SJCRH30 (cell line): ENCODE measurements at regions not wholly inside any gene's neighbourhood (a gene's known extent, or its start where the extent isn't known, plus 50 kb on each side); places are given as distances from the start of the nearest gene placed in this dataset.
A peak's percentile ranks its signal among the peaks of the same experiment; 100 is the strongest.

ENCODE experiments used
- DNase-seq, 2 experiments: peaks; one replicate each; pipeline ENCODE4 v3.0.0-alpha.2; 2015 to 2020
- H3K27ac ChIP-seq: fragments of 250-450 bp; sonication (Bioruptor Pico); 2 replicates; pipeline ENCODE4 v1.5.1; 2020; ENCODE audit warnings: mild to moderate bottlenecking, moderate library complexity
- H3K27me3 ChIP-seq: fragments of 250-450 bp; sonication (Bioruptor Pico); 2 replicates; pipeline ENCODE4 v1.5.1; 2020; ENCODE audit warnings: mild to moderate bottlenecking, moderate library complexity
- H3K36me3 ChIP-seq: fragments of 250-450 bp; sonication (Bioruptor Pico); 2 replicates; pipeline ENCODE4 v1.5.1; 2020; ENCODE audit warnings: mild to moderate bottlenecking, moderate library complexity
- H3K4me1 ChIP-seq: fragments of 250-450 bp; sonication (Bioruptor Pico); 2 replicates; pipeline ENCODE4 v1.5.1; 2020; ENCODE audit warnings: mild to moderate bottlenecking, moderate library complexity
- H3K4me3 ChIP-seq: fragments of 250-450 bp; sonication (Bioruptor Pico); 2 replicates; pipeline ENCODE4 v1.5.1; 2020; ENCODE audit warnings: mild to moderate bottlenecking, moderate library complexity
- H3K9me3 ChIP-seq: fragments of 250-450 bp; sonication (Bioruptor Pico); replicated peaks from 2 replicates; pipeline ENCODE4 v1.5.1; 2020; ENCODE audit warnings: mild to moderate bottlenecking, moderate library complexity

DNA sequence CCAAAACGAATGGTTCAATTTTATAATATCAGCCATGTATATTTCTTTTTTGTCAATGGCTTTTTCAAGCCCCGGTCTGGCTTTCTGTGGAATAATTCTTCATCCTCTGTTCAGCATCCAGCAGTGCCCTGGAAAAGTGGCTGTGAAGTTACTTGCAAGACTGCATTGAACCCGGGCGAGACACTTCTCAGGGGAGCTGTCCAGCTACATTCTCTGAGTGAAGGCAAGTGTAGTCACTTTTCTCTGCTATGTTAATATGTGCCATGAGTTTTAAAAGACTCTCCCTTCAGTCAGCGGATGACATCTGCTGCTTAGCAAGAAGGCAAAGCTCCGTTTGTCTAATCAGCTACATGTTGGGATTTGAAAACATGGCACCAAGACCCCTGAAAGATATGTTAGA, 81.3 kb upstream of the RGMA start:
- Histone ChIP-seq H3K27ac (no peak overlapping the region), H3K9me3 (peaks cover 3% of the 10 kb centered on the region; the same call in 1 of the 2 replicates), H3K27me3 (no peaks in the 10 kb centered on the region), H3K4me3 (no peak overlapping the region), H3K36me3 (no peaks in the 10 kb centered on the region), H3K4me1 (peaks cover 51% of the 10 kb centered on the region)
- DNase-seq, result no peak

GRCh38 chr15:93168910-93169309, 79.9 kb upstream of the RGMA start:
- Histone ChIP-seq H3K27ac (no peak overlapping the region), H3K4me3 (no peak overlapping the region), H3K9me3 (peaks cover under 1% of the 10 kb centered on the region; the same call in 1 of the 2 replicates), H3K4me1 (peaks cover 46% of the 10 kb centered on the region), H3K27me3 (no peaks in the 10 kb centered on the region), H3K36me3 (no peaks in the 10 kb centered on the region)
- DNase-seq, result peak; percentile 67 to 85

DNA sequence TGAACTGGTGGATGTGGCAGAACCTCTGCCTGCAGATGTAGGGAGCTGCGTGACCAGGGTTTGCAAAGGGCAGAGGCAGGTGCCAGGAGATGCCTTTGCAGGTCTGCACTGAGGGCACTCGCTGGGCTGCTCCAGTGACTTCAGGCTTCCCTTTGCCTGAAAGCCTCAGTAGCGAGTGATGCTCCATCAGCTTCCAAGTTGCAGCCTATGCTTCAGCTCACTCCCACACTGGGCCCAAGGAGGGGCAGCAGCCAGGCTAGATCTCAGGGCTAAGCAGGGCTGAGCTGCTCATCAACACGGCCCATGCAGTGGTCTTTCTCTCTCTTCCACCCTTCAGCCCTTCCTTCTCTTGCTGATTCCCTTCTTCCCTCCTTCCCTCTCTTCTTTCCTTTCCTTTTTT, 78.3 kb upstream of the RGMA start:
- Histone ChIP-seq H3K27me3 (no peaks in the 10 kb centered on the region), H3K9me3 (no peaks in the 10 kb centered on the region; the same call in 1 of the 2 replicates), H3K4me3 (no peak overlapping the region), H3K36me3 (no peaks in the 10 kb centered on the region), H3K4me1 (peaks cover 34% of the 10 kb centered on the region), H3K27ac (no peak overlapping the region)
- no peak for DNase-seq

DNA sequence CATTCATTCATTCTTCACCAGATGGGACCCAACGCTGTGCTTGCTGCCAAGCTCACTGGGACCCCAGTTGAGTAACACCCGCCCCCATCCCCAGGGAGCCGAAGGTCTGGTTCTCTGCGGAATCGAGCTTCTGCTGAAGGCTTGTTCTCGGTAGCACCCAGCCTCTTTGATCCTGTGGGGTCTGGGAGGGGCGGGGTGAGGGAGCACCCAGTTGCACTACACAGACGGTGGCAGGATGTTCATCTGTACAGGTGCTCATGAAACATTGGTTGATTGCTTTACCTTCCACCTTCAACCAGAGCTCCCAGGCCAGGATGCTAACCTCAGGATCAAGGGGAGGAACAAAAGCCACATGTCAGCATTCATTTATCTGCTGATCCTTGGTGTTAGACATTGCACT, 77.7 kb upstream of the RGMA start:
- Histone ChIP-seq H3K4me3 (no peak overlapping the region), H3K27ac (no peak overlapping the region), H3K27me3 (no peaks in the 10 kb centered on the region), H3K4me1 (peaks cover 27% of the 10 kb centered on the region), H3K9me3 (no peaks in the 10 kb centered on the region; the same call in 1 of the 2 replicates), H3K36me3 (no peaks in the 10 kb centered on the region)
- DNase-seq, result no peak

DNA sequence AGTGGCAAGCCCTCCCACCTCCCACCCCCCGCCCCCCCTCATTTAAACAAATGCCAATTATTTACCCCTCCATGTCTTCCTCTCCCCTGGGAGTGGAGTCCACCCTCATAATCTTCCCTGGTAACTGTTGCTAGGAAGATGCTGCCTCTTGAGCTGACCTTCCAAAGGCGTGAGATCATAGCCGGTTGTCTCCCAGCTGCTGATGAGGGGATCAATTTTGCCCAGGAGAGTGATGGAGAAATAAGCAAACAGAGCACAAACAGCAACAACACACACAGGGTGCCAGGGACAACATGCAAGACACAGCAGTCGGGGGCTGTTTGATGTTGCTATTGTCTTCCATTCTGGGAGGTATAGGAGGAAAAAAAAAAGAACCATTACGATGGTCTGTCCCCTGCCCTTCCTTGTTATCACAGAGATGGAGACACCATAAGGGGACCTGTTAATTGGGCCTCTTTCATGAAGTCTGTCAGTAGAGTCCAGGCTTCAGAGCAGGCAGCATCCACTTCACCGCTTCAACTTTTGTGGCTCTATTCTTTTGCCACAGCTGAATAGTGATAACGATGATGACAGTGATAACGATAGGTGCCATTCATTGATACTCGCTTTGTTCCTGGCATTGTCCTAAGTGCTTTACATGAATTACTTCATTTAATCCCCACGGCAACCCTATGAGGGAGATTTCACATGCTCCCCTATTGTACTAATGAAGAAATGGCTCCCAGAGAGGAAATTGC, 76.9 kb upstream of the RGMA start:
- no peak overlapping the region for H3K27ac ChIP-seq
- H3K4me3 ChIP-seq, result no peak overlapping the region
- no peaks in the 10 kb centered on the region for H3K27me3 ChIP-seq
- H3K9me3 ChIP-seq, result no peaks in the 10 kb centered on the region; the same call in 1 of the 2 replicates
- peak; percentile 54 for DNase-seq
- H3K4me1 ChIP-seq, result peaks cover 20% of the 10 kb centered on the region
- no peaks in the 10 kb centered on the region for H3K36me3 ChIP-seq

DNA sequence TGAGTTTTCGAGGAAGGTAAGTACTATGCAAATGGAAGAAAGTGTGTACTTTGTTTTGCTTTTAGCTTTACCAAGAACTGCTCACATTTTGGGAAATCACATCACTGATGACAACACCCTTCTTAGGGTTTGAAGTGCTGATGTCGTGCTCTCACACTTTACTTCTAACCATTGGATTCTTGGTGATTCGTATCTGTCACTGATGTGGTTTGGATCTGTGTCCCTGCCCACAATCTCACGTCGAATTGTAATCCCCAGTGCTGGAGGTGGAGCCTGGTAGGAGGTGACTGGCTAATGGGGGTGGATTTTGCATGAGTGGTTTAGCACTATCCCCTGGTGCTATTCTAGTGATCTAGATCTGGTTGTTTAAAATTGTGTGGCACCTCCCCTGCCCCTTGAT, 75.4 kb upstream of the RGMA start:
- H3K4me3 ChIP-seq, result no peak overlapping the region
- no peaks in the 10 kb centered on the region for H3K27me3 ChIP-seq
- H3K9me3 ChIP-seq, result no peaks in the 10 kb centered on the region; the same call in 1 of the 2 replicates
- DNase-seq, result no peak
- H3K36me3 ChIP-seq, result no peaks in the 10 kb centered on the region
- H3K4me1 ChIP-seq, result peaks cover 18% of the 10 kb centered on the region
- no peak overlapping the region for H3K27ac ChIP-seq

GRCh38 chr15:93162560-93162959, 73.5 kb upstream of the RGMA start:
- H3K36me3 ChIP-seq, result no peaks in the 10 kb centered on the region
- no peak for DNase-seq
- no peak overlapping the region for H3K4me3 ChIP-seq
- no peaks in the 10 kb centered on the region for H3K27me3 ChIP-seq
- no peaks in the 10 kb centered on the region for H3K9me3 ChIP-seq
- H3K27ac ChIP-seq, result no peak overlapping the region
- peaks cover 18% of the 10 kb centered on the region for H3K4me1 ChIP-seq

- no peaks in the 10 kb centered on the region; the same call in 1 of the 2 replicates for H3K9me3 ChIP-seq
- H3K4me1 ChIP-seq, result peaks cover 13% of the 10 kb centered on the region
- no peak for DNase-seq
- H3K36me3 ChIP-seq, result no peaks in the 10 kb centered on the region
- H3K27me3 ChIP-seq, result no peaks in the 10 kb centered on the region
- no peak overlapping the region for H3K27ac ChIP-seq
- no peak overlapping the region for H3K4me3 ChIP-seq
Observed at GRCh38 chr15:93159930-93160329, 70.9 kb upstream of the RGMA start.

DNA sequence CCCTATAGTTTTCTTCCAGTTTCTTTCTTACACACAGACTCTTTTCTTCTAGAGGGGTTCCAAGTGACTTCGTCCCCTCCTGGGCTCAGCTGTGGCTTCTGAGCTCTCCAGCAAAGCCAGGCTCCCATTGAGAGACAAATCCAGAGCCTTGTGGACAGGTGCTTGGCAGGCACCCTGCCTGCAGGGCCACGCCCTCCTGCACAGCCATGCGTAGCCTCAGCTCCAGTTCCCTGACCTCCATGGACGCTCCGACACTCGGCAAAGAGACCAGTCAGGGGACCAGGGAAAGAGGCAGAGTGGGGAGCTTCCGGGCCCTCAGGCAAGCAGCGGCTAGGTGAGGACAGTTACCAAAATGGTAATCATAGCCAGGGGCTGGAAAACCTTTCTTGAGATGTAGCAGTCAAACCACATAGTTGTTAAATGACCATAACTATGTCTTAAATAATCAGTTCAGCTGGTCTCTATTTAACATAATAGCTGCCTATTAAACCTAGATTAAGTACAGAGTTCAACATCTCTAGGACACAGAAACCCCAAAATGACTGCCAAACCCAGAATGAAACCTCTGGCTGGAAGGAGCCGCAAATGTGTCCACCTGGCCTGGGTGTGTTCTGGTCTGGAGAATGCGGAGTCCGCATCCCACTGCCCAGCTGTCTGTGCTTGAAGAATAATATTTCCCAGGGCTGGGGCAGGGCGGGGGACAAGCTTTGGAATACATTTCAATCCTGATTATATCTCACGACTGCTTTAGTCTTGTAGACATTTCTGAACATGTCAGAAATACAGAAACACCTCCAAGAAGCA, 69.3 kb upstream of the RGMA start:
- H3K27ac ChIP-seq, result peak overlapping the region; percentile 35; the same call in 1 of the 2 replicates
- no peak overlapping the region for H3K4me3 ChIP-seq
- no peaks in the 10 kb centered on the region; the same call in 1 of the 2 replicates for H3K9me3 ChIP-seq
- H3K36me3 ChIP-seq, result no peaks in the 10 kb centered on the region
- peak; percentile 92 to 95 for DNase-seq
- no peaks in the 10 kb centered on the region for H3K27me3 ChIP-seq
- peaks cover 15% of the 10 kb centered on the region for H3K4me1 ChIP-seq

GRCh38 chr15:93154666-93155065, 65.7 kb upstream of the RGMA start:
- no peaks in the 10 kb centered on the region; the same call in 1 of the 2 replicates for H3K9me3 ChIP-seq
- H3K27me3 ChIP-seq, result no peaks in the 10 kb centered on the region
- no peak overlapping the region for H3K27ac ChIP-seq
- no peak for DNase-seq
- H3K36me3 ChIP-seq, result no peaks in the 10 kb centered on the region
- peaks cover 20% of the 10 kb centered on the region for H3K4me1 ChIP-seq
- no peak overlapping the region for H3K4me3 ChIP-seq

GRCh38 chr15:93152951-93153350, 63.9 kb upstream of the RGMA start:
- Histone ChIP-seq H3K27ac (no peak overlapping the region), H3K4me3 (no peak overlapping the region), H3K27me3 (no peaks in the 10 kb centered on the region), H3K4me1 (peaks cover 12% of the 10 kb centered on the region), H3K36me3 (no peaks in the 10 kb centered on the region), H3K9me3 (peaks cover 3% of the 10 kb centered on the region; the same call in 1 of the 2 replicates)
- DNase-seq, result peak in 1 of 2 experiments; percentile 33

- Histone ChIP-seq H3K27ac (no peak overlapping the region), H3K4me1 (peaks cover 8% of the 10 kb centered on the region; the same call in 1 of the 2 replicates), H3K4me3 (no peak overlapping the region), H3K27me3 (no peaks in the 10 kb centered on the region), H3K36me3 (no peaks in the 10 kb centered on the region), H3K9me3 (peaks cover 3% of the 10 kb centered on the region; the same call in 1 of the 2 replicates)
- no peak for DNase-seq
Observed at GRCh38 chr15:93152360-93152759, 63.3 kb upstream of the RGMA start.

DNA sequence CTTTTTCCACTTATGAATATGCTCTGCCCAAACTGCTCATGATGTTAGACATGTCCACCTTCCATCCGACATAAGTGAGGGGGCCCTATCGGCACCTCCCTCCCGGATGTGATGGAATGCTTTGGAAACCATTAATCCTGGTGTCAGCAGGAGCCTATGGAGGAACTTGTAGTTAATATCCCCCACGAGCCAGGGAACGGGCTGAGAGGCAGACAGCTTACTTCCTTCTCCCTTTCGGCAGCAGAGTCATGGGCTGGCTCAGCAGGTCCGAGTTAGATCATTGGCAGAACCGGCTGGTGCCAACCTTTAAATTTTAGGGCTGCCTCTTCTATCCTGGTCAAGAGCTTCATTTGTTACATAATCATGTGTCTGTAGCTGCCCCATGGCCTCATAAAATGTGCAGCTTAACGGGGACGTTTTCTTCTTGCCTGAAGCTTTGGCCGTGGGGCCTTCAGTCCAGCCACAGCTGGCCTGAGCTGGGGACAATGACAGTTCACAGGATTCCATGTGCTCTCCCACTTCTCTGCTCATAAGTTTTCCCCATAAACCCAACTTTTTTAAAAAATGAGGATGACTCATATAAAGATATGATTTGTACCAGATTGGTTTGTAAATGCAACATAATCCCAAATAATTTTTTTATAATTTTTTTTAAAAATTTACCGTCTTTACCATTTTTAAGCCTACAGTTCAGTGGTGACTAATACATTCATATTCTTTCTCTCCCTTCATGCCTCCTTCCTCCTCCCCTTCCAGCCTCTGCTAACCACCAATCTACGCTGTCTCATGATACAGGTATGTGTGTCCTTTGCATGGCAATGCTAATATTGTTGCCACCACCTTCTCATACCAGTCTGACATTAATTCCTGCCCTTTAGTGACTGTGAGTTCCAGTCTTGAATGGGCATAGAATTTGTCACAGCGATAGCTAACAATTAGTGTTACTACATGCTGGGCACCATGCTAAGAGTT, 62.2 kb upstream of the RGMA start:
- Histone ChIP-seq H3K9me3 (0 out of 2 replicates have a peak, but pooled peaks cover 3% of the 10 kb centered on the region), H3K4me1 (peaks cover 8% of the 10 kb centered on the region; the same call in 1 of the 2 replicates), H3K27ac (no peak overlapping the region), H3K4me3 (no peak overlapping the region), H3K27me3 (no peaks in the 10 kb centered on the region), H3K36me3 (no peaks in the 10 kb centered on the region)
- DNase-seq, result peak; percentile 32 to 51

DNA sequence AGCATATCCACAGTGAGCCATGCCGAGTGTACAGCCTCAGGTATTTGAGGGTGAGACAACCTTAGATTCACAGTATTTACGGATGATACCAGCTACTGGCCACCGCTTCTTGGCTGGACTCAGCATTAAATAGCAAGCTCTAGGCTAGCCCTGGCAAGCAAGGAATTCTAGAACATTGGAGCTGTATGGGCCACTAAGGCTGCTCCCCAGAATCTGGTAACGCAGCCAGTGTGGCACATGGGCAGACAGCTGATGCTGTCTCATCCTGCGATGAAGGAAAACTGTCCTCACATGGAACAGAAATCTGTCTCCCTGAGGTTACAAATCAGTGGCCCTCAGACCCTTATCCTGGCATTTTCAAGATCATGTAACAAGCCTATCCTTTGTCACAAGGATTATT, 57.6 kb upstream of the RGMA start:
- Histone ChIP-seq H3K27me3 (no peaks in the 10 kb centered on the region), H3K9me3 (0 out of 2 replicates have a peak, but pooled peaks cover 3% of the 10 kb centered on the region), H3K36me3 (no peaks in the 10 kb centered on the region), H3K27ac (no peak overlapping the region), H3K4me1 (peaks cover 4% of the 10 kb centered on the region; the same call in 1 of the 2 replicates), H3K4me3 (no peak overlapping the region)
- DNase-seq, result no peak
